ENCODE measurements at regions not wholly inside any gene's neighbourhood (a gene's known extent, or its start where the extent isn't known, plus 50 kb on each side); places are given as distances from the start of the nearest gene placed in this dataset.

DNA sequence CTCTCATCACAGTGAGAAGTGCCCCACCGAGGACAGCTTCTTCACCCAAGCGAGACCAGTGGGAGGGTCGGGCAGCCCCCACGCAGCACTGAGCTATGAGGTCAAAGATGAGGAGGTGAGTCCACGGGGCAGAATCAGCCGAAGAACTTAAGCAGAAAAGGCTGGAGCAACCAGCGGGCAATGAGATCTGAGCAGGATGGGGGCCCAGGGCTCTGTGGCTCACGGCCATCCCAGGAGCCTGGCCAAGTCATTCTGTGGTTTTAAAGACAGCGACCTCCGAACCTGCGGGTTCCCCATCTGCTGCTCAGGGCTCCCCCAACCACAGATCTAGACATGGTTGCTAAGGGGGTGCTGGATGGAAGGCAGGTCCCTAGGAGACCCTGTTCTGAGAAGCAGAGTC is 202.6 kb downstream of the RBFOX3 start:
- WGBS, 2 donors, result 47 to 52% methylated on average over 11 of the region's 11 CpGs
- Histone ChIP-seq H3K4me1 (no peaks in the 10 kb centered on the region), H3K9me3 (peaks cover 0 to 2% (median 0%) of the 10 kb centered on the region in 4 donors), H3K27me3 (peaks cover 0 to 62% of the 10 kb centered on the region in 2 donors), H3K36me3 (no peaks in the 10 kb centered on the region), H3K4me3 (no peak overlapping the region), H3K27ac (no peak overlapping the region)
- DNase-seq (ENCODE audit: low spot score in 2 of 2), result no peak
- TF ChIP-seq, protein P1, sequence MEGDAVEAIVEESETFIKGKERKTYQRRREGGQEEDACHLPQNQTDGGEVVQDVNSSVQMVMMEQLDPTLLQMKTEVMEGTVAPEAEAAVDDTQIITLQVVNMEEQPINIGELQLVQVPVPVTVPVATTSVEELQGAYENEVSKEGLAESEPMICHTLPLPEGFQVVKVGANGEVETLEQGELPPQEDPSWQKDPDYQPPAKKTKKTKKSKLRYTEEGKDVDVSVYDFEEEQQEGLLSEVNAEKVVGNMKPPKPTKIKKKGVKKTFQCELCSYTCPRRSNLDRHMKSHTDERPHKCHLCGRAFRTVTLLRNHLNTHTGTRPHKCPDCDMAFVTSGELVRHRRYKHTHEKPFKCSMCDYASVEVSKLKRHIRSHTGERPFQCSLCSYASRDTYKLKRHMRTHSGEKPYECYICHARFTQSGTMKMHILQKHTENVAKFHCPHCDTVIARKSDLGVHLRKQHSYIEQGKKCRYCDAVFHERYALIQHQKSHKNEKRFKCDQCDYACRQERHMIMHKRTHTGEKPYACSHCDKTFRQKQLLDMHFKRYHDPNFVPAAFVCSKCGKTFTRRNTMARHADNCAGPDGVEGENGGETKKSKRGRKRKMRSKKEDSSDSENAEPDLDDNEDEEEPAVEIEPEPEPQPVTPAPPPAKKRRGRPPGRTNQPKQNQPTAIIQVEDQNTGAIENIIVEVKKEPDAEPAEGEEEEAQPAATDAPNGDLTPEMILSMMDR (IDR thresholded peaks at IDR 0.05), result no peak
- no peak for TF ChIP-seq EP300 (IDR thresholded peaks at IDR 0.05)
- TF ChIP-seq POLR2A (IDR thresholded peaks at IDR 0.05), result no peak

DNA sequence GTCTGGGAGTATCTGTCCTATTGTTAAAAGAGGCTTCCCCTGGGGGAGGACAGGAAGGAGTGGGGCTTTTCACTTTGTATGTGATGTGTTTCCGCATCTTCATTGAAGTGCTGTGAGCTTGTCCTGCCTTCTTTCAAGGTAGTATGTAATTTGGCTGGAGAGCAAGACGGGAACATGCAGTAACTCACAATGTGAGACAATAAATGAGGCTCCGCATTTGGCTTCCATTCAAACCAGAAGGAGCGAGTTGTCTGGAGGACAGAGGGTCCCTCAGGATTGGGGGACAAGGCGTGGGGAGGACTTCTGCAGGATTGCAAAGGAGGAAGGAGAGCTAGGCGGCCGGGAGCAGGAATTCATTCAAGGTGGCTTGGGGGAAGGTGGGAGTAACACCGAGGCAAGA is 203.5 kb downstream of the RBFOX3 start:
- no peaks in the 10 kb centered on the region for H3K4me1 ChIP-seq
- peaks cover 0 to 70% of the 10 kb centered on the region in 2 donors for H3K27me3 ChIP-seq
- no peaks in the 10 kb centered on the region for H3K36me3 ChIP-seq
- no peak for DNase-seq (ENCODE audit: low spot score in 2 of 2)
- no peak overlapping the region for H3K4me3 ChIP-seq
- TF ChIP-seq POLR2A (IDR thresholded peaks at IDR 0.05) (no peak), EP300 (IDR thresholded peaks at IDR 0.05) (no peak)
- TF ChIP-seq, protein P1 (IDR thresholded peaks at IDR 0.05), result no peak
- WGBS, 2 donors, result 38% methylated on average over 8 of the region's 8 CpGs
- H3K9me3 ChIP-seq, result peaks cover 0 to 2% (median 0%) of the 10 kb centered on the region in 4 donors
- H3K27ac ChIP-seq, result no peak overlapping the region

DNA sequence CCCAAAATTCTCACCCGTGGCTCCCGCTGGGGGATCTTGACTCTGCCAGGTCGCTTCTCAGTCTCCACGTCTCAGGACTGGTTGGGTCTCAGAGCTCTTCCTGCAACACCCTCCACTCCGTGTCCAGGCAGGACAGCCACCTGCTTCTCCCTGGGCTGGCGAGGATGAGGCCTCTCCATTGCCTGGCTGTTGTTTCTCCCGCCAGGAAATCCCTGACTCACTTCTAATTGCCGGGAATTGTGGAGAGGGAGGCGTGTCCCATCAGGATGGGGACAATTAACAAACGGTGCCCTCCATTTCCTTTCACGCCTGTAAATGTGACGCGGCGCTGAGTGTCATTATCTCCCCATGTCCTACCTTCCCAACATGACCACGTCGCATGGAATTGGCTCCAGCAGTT is 204.5 kb downstream of the RBFOX3 start:
- Histone ChIP-seq H3K36me3 (no peaks in the 10 kb centered on the region), H3K27ac (no peak overlapping the region), H3K27me3 (peaks cover 0 to 81% of the 10 kb centered on the region in 2 donors), H3K4me3 (no peak overlapping the region), H3K4me1 (peaks cover 0 to 4% (median 0%) of the 10 kb centered on the region in 4 donors), H3K9me3 (peaks cover 0 to 2% (median 0%) of the 10 kb centered on the region in 4 donors)
- WGBS, 2 donors, result 31 to 42% methylated on average over 16 of the region's 16 CpGs
- no peak for DNase-seq (ENCODE audit: low spot score in 2 of 2)
- TF ChIP-seq, protein P1 (IDR thresholded peaks at IDR 0.05), result no peak
- TF ChIP-seq EP300 (IDR thresholded peaks at IDR 0.05) (no peak), POLR2A (IDR thresholded peaks at IDR 0.05) (no peak)

DNA sequence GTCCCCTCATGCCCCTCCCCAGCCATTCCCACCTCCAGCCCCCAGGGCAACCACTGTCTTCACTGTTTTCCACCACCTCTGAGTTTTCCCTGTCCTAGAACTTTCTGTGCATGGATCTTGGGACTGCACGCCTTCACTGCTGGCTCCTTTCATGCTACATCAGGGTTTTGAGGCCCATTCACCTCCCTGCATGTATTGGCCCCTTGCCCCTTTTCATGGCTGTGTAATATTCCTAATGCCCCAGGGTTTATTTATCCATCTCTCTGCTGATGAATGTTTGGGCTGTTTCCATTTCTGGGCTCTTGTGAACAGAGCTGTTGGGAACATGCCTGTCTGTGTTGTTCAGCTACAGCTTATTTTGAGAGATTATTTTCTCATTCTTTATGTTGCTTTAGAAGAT is 205.0 kb downstream of the RBFOX3 start:
- Histone ChIP-seq H3K27me3 (peaks cover 0 to 79% of the 10 kb centered on the region in 2 donors), H3K4me3 (no peak overlapping the region), H3K9me3 (peaks cover 0 to 2% (median 0%) of the 10 kb centered on the region in 4 donors), H3K36me3 (no peaks in the 10 kb centered on the region), H3K27ac (no peak overlapping the region), H3K4me1 (peaks cover 0 to 9% (median 0%) of the 10 kb centered on the region in 4 donors)
- 68 to 73% methylated on average over 1 of the region's 1 CpG for WGBS, 2 donors
- TF ChIP-seq EP300 (IDR thresholded peaks at IDR 0.05) (no peak), POLR2A (IDR thresholded peaks at IDR 0.05) (no peak)
- TF ChIP-seq, protein P1 (IDR thresholded peaks at IDR 0.05), result no peak
- DNase-seq (ENCODE audit: low spot score in 2 of 2), result no peak

DNA sequence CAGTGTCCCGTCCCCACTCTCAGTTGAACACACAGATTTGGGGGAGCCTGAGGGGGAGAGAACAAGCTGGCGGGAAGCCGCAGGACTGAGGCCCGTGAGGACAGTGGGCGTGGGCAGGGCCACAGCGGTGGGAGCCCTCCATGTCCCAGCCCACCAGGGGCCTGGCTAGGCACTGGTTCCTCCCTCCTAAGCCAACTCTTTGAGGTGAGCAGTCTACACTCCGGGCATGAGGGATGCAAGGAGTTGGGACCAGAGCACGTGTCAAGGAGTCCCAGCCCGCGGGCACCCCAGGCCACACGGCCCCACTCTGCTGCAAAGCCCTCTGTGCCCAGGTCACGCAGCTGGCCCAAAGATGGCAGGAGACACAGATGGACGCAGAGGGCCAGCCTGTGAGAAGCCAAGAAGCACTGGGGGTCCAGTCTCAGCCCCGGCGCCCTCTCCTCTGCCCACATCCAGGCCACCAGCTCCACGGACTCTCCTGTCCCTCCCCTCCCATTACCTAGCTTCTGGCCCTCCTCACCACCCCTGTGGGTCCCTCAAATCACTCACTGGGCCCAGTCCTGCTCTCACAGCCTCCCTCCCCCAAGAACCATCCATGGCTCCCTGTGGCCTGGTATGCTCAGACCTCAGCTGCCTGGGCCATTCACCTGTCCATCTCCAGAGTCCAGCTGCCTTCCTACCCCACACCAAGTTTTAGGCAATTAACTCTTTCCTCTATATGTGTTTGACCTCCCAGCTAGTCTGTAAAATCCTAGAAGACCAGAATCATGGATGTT is 206.5 kb downstream of the RBFOX3 start:
- Histone ChIP-seq H3K36me3 (no peaks in the 10 kb centered on the region), H3K4me1 (peaks cover 0 to 18% (median 0%) of the 10 kb centered on the region in 4 donors), H3K27me3 (peaks cover 0 to 80% of the 10 kb centered on the region in 2 donors), H3K9me3 (peaks cover 0 to 2% (median 0%) of the 10 kb centered on the region in 4 donors), H3K27ac (no peak overlapping the region), H3K4me3 (no peak overlapping the region)
- TF ChIP-seq EP300 (IDR thresholded peaks at IDR 0.05), result no peak
- TF ChIP-seq, protein P1 (IDR thresholded peaks at IDR 0.05), result no peak
- no peak for TF ChIP-seq POLR2A (IDR thresholded peaks at IDR 0.05)
- WGBS, 2 donors, result 84% methylated on average over 10 to 16 of the region's 16 CpGs
- no peak for DNase-seq (ENCODE audit: low spot score in 2 of 2)

All from tibial nerve (tissue), 4 donors.